Activated CD8-positive, alpha-beta T cell treated with anti-CD3 and anti-CD28 coated beads, Interleukin-2, amount 10 ng/mL, durations not matched to agents 7 days and 5 days (primary cell): ENCODE measurements at regions not wholly inside any gene's neighbourhood (a gene's known extent, or its start where the extent isn't known, plus 50 kb on each side); places are given as distances from the start of the nearest gene placed in this dataset.

Source experiments
- ATAC-seq: fragments of 150-1000 bp; cut with Tn5 transposase; one replicate; pipeline ENCODE4 v1.10.0; 2021; ENCODE audit warnings: moderate library complexity
- CTCF ChIA-PET: fragments of 350-600 bp; sonication (Branson Sonifier 250); formaldehyde crosslinking; loops from one replicate; lab custom pipeline; 2021; ENCODE audit warnings: antibody characterized with exemption; lab: Charles Lee
- POLR2A ChIA-PET: fragments of 350-600 bp; sonication (Branson Sonifier 250); formaldehyde crosslinking; loops from one replicate; lab custom pipeline; 2021; ENCODE audit warnings: antibody characterized with exemption; lab: Charles Lee
- DNase-seq: peaks from one replicate; pipeline ENCODE4 v3.0.0-alpha.2; 2020
- H3K27ac Mint-ChIP-seq: one replicate; pipeline ENCODE4 v1.8.0; 2021; ENCODE audit warnings: mild to moderate bottlenecking, mixed read lengths
- H3K27me3 Mint-ChIP-seq: one replicate; pipeline ENCODE4 v1.8.0; 2021; ENCODE audit warnings: low read depth, mixed read lengths
- H3K36me3 Mint-ChIP-seq: one replicate; pipeline ENCODE4 v1.8.0; 2021; ENCODE audit warnings: low read depth, mixed read lengths
- H3K4me1 Mint-ChIP-seq: one replicate; pipeline ENCODE4 v1.8.0; 2021; ENCODE audit warnings: low read depth, mixed read lengths
- H3K4me3 Mint-ChIP-seq: one replicate; pipeline ENCODE4 v1.8.0; 2021; ENCODE audit warnings: mild to moderate bottlenecking, mixed read lengths
- H3K9me3 Mint-ChIP-seq: one replicate; pipeline ENCODE4 v1.8.0; 2022; ENCODE audit warnings: mixed read lengths; ENCODE audit not compliant: insufficient read depth

- POLR2A ChIA-PET, result no interaction called here
- H3K4me1 Mint-ChIP-seq, result no peaks in the 10 kb centered on the region
- H3K4me3 Mint-ChIP-seq, result no peak overlapping the region
These were observed 900.3 kb upstream of the TYRP1 start for GRCh38 chr9:11792870-11793269.

GRCh38 chr9:11794984-11795383 is 898.2 kb upstream of the TYRP1 start:
- H3K4me1 Mint-ChIP-seq, result no peaks in the 10 kb centered on the region
- no peak overlapping the region for H3K27ac Mint-ChIP-seq
- no peaks in the 10 kb centered on the region for H3K36me3 Mint-ChIP-seq
- ChIA-PET CTCF (no interaction called here), POLR2A (no interaction called here)
- no peak for DNase-seq
- no peak overlapping the region for H3K4me3 Mint-ChIP-seq
- H3K9me3 Mint-ChIP-seq, result peaks cover 12% of the 10 kb centered on the region
- ATAC-seq, result no peak
- H3K27me3 Mint-ChIP-seq, result no peaks in the 10 kb centered on the region

More at GRCh38 chr9:11792870-11793269, 900.3 kb upstream of the TYRP1 start:
- ATAC-seq, result no peak
- no peak for DNase-seq
- no peaks in the 10 kb centered on the region for H3K27me3 Mint-ChIP-seq
- no peaks in the 10 kb centered on the region for H3K36me3 Mint-ChIP-seq
- no peak overlapping the region for H3K27ac Mint-ChIP-seq
- H3K9me3 Mint-ChIP-seq, result peaks cover 12% of the 10 kb centered on the region
- CTCF ChIA-PET, result no interaction called here

GRCh38 chr9:11805969-11806368 is 887.2 kb upstream of the TYRP1 start:
- ATAC-seq (no peak), DNase-seq (no peak)
- H3K36me3 Mint-ChIP-seq, result no peaks in the 10 kb centered on the region
- peaks cover 26% of the 10 kb centered on the region for H3K9me3 Mint-ChIP-seq
- H3K27me3 Mint-ChIP-seq, result no peaks in the 10 kb centered on the region
- no peaks in the 10 kb centered on the region for H3K4me1 Mint-ChIP-seq
- H3K27ac Mint-ChIP-seq, result no peak overlapping the region
- ChIA-PET CTCF (no interaction called here), POLR2A (no interaction called here)
- no peak overlapping the region for H3K4me3 Mint-ChIP-seq

DNA sequence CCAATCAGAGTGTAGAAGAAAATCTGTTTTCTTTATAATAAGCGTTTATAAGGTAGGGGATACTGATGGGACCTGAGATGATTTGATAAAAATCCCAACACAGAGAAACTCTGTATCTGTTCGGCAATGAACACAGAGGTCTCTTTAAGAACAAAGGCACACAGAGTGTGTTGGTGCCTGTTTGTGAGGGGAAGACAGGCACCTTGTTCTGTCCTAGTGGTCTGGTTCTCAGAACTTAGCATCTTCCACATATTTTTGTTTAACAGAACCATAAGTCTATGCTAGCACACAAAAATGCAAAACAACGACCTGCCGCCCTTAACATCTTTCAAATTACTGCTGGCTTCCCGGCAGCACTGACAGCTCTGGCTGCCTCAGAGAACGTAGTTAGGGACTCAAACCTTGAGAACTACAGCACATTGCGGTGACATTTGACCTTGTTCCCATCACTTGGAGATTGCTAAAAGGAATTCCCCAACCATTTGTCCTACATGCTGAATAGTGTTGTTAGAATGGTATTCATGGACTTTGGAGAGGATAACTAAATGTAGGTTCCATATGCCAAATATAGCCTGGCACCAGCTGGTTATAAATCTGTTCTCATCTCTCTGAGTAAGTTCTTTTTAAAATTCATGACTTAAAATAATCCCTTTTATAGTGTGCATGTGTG is 871.7 kb upstream of the TYRP1 start:
- DNase-seq (no peak), ATAC-seq (no peak)
- no peaks in the 10 kb centered on the region for H3K36me3 Mint-ChIP-seq
- H3K4me1 Mint-ChIP-seq, result no peaks in the 10 kb centered on the region
- H3K4me3 Mint-ChIP-seq, result no peak overlapping the region
- POLR2A ChIA-PET, result no interaction called here
- H3K27me3 Mint-ChIP-seq, result no peaks in the 10 kb centered on the region
- H3K9me3 Mint-ChIP-seq, result peaks cover 31% of the 10 kb centered on the region
- no peak overlapping the region for H3K27ac Mint-ChIP-seq
- CTCF ChIA-PET, result no interaction called here

- ChIA-PET POLR2A (no interaction called here), CTCF (no interaction called here)
- Mint-ChIP-seq H3K9me3 (peaks cover 14% of the 10 kb centered on the region), H3K27ac (no peak overlapping the region), H3K4me3 (no peak overlapping the region), H3K36me3 (no peaks in the 10 kb centered on the region), H3K27me3 (no peaks in the 10 kb centered on the region), H3K4me1 (no peaks in the 10 kb centered on the region)
- ATAC-seq (no peak), DNase-seq (no peak)
These were observed 865.0 kb upstream of the TYRP1 start for GRCh38 chr9:11828201-11828600.

- Mint-ChIP-seq H3K4me1 (no peaks in the 10 kb centered on the region), H3K27ac (no peak overlapping the region), H3K4me3 (no peak overlapping the region), H3K9me3 (peaks cover 18% of the 10 kb centered on the region), H3K36me3 (no peaks in the 10 kb centered on the region), H3K27me3 (no peaks in the 10 kb centered on the region)
- ChIA-PET POLR2A (no interaction called here), CTCF (no interaction called here)
- ATAC-seq (no peak), DNase-seq (no peak)
These were observed 860.1 kb upstream of the TYRP1 start for GRCh38 chr9:11833056-11833455.

DNA sequence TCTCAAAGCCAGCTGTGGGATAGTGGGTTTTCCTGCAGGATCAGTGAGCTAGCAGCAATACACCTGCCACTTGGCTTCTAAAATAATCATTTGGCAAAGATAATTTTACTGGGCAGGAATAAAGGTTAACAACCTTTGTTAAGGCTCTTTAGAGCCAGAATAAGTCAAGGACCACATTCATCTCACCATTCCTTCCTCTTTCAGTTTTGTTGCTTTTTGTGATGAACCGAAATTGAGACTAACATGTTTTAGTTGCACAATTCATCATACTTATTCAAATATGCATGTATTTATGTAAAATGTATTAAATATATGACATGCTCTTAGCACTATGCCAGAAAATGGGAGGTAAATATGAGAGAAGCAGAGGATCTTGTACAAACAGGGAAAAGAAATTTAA is 824.4 kb upstream of the TYRP1 start:
- Mint-ChIP-seq H3K27me3 (no peaks in the 10 kb centered on the region), H3K4me1 (no peaks in the 10 kb centered on the region), H3K9me3 (peaks cover 4% of the 10 kb centered on the region), H3K4me3 (no peak overlapping the region), H3K27ac (no peak overlapping the region), H3K36me3 (no peaks in the 10 kb centered on the region)
- ATAC-seq (no peak), DNase-seq (no peak)
- POLR2A ChIA-PET, result no interaction called here
- CTCF ChIA-PET, result no interaction called here

- H3K4me3 Mint-ChIP-seq, result no peak overlapping the region
- POLR2A ChIA-PET, result no interaction called here
- no peaks in the 10 kb centered on the region for H3K36me3 Mint-ChIP-seq
- no peaks in the 10 kb centered on the region for H3K27me3 Mint-ChIP-seq
- no peaks in the 10 kb centered on the region for H3K9me3 Mint-ChIP-seq
- H3K4me1 Mint-ChIP-seq, result no peaks in the 10 kb centered on the region
- DNase-seq (no peak), ATAC-seq (no peak)
- CTCF ChIA-PET, result no interaction called here
- no peak overlapping the region for H3K27ac Mint-ChIP-seq
These were observed 821.3 kb upstream of the TYRP1 start for GRCh38 chr9:11871852-11872251.

DNA sequence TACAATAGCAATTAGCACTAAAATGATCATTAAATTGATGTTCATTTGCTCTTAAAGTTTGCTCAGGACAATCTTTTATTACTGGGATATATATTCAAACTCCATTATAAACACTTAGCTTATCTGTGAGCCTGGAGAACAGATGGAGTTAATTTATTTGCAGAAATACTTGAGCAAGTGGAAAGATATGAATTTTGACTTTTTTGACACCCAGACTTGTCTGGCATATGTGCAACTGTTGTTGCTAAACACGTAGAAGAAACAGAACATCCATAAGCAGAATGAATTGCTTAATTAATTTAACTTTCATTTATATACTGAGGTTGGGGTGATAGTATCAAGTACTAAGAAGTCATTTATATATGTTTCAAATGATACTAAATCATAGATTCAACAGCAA is 820.7 kb upstream of the TYRP1 start:
- no peaks in the 10 kb centered on the region for H3K36me3 Mint-ChIP-seq
- H3K27me3 Mint-ChIP-seq, result no peaks in the 10 kb centered on the region
- ChIA-PET CTCF (no interaction called here), POLR2A (no interaction called here)
- DNase-seq (no peak), ATAC-seq (no peak)
- no peaks in the 10 kb centered on the region for H3K9me3 Mint-ChIP-seq
- H3K27ac Mint-ChIP-seq, result no peak overlapping the region
- H3K4me1 Mint-ChIP-seq, result no peaks in the 10 kb centered on the region
- H3K4me3 Mint-ChIP-seq, result no peak overlapping the region

- DNase-seq (no peak), ATAC-seq (no peak)
- POLR2A ChIA-PET, result no interaction called here
- Mint-ChIP-seq H3K36me3 (no peaks in the 10 kb centered on the region), H3K4me1 (no peaks in the 10 kb centered on the region), H3K9me3 (no peaks in the 10 kb centered on the region), H3K27me3 (no peaks in the 10 kb centered on the region), H3K4me3 (no peak overlapping the region), H3K27ac (no peak overlapping the region)
- CTCF ChIA-PET, result no interaction called here
These were observed 818.8 kb upstream of the TYRP1 start for GRCh38 chr9:11874414-11874813.

DNA sequence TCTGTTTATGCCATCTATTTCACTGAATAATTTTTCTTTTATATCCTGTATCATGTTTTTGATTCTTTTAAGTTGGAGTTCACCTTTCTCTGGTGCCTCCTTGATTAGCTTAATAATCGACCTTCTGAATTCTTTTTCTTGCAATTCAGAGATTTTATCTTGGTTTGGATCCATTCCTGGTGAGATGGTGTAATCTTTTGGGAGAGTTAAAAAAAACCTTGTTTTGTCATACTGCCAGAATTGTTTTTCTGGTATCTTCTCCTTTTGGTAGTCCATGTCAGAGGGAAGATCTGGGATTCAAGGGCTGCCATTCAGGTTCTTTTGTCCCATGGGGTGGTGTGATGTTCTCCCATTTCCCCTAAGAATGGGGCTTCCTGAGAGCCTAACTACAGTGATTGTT is 800.8 kb upstream of the TYRP1 start:
- peaks cover 41% of the 10 kb centered on the region for H3K9me3 Mint-ChIP-seq
- ATAC-seq, result no peak

GRCh38 chr9:11893331-11893730 is 799.9 kb upstream of the TYRP1 start:
- H3K9me3 Mint-ChIP-seq, result peaks cover 41% of the 10 kb centered on the region
- DNase-seq, result no peak
- CTCF ChIA-PET, result no interaction called here
- H3K27ac Mint-ChIP-seq, result no peak overlapping the region
- no peaks in the 10 kb centered on the region for H3K27me3 Mint-ChIP-seq
- H3K4me3 Mint-ChIP-seq, result no peak overlapping the region
- H3K4me1 Mint-ChIP-seq, result no peaks in the 10 kb centered on the region
- no peak for ATAC-seq
- POLR2A ChIA-PET, result no interaction called here
- H3K36me3 Mint-ChIP-seq, result no peaks in the 10 kb centered on the region

More for the DNA sequence above, 800.8 kb upstream of the TYRP1 start:
- H3K4me1 Mint-ChIP-seq, result no peaks in the 10 kb centered on the region
- ChIA-PET POLR2A (no interaction called here), CTCF (no interaction called here)
- no peak overlapping the region for H3K4me3 Mint-ChIP-seq
- H3K36me3 Mint-ChIP-seq, result no peaks in the 10 kb centered on the region
- no peaks in the 10 kb centered on the region for H3K27me3 Mint-ChIP-seq
- DNase-seq, result no peak
- H3K27ac Mint-ChIP-seq, result no peak overlapping the region

DNA sequence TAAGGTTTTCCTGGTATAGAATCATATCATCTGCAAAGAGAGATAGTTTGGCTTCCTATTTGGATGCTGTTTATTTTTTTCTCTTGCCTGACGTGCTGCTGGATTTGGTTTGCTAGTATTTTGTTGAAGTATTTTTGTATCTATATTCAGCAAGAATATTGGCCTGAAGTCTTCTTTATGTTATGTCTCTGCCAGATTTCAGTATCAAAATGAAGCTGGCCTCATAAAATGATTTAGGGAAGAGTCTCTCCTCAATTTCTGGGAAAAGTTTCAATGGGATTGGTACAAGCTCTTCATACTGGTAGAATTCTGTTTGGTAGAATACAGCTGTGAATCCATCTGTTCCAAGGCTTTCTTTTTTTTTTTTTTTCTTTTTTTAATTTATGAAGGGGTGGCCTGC is 799.0 kb upstream of the TYRP1 start:
- Mint-ChIP-seq H3K4me1 (no peaks in the 10 kb centered on the region), H3K4me3 (no peak overlapping the region), H3K36me3 (no peaks in the 10 kb centered on the region), H3K27ac (no peak overlapping the region), H3K9me3 (peaks cover 45% of the 10 kb centered on the region), H3K27me3 (no peaks in the 10 kb centered on the region)
- POLR2A ChIA-PET, result no interaction called here
- DNase-seq (no peak), ATAC-seq (no peak)
- CTCF ChIA-PET, result no interaction called here
